Body of pancreas (tissue), 4 donors: ENCODE measurements at regions not wholly inside any gene's neighbourhood (a gene's known extent, or its start where the extent isn't known, plus 50 kb on each side); places are given as distances from the start of the nearest gene placed in this dataset.

Source experiments
- ATAC-seq: fragments of 150-250 bp; one replicate; pipeline ENCODE4 v1.9.1; 2016
- DNase-seq, 4 donors: peaks; one replicate each; pipeline ENCODE4 v3.0.0-alpha.2; 2019
- H3K27ac ChIP-seq, 4 donors: fragments of 200-600 bp; sonication (generic); 1 replicate in 3 of 4; 2 replicates in 1 of 4; pipeline versions ENCODE4 v1.5.1 to v1.6.1; 2016 to 2019; ENCODE audit warnings: mild to moderate bottlenecking in 1 of 4, mixed read lengths in 1 of 4, moderate library complexity in 1 of 4
- H3K27me3 ChIP-seq, 2 donors: fragments of 200-600 bp; sonication (generic); one replicate each; pipeline ENCODE4 v1.6.0; 2016; ENCODE audit warnings: mild to moderate bottlenecking in 1 of 2
- H3K36me3 ChIP-seq, 2 donors: fragments of 200-600 bp; sonication (generic); replicated peaks in 1 of 2; 2 replicates each; pipeline ENCODE4 v1.5.1; 2016; ENCODE audit warnings: low read depth in 2 of 2; ENCODE audit not compliant: insufficient read depth in 1 of 2
- H3K4me1 ChIP-seq: fragments of 200-600 bp; sonication (generic); one replicate; pipeline ENCODE4 v1.6.0; 2016
- H3K4me3 ChIP-seq, 2 donors: fragments of 200-600 bp; sonication (generic); 1 replicate in 1 of 2; 2 replicates in 1 of 2; pipeline ENCODE4 v1.5.1; 2016 to 2019
- H3K9me3 ChIP-seq, 3 donors: fragments of 200-600 bp; sonication (generic); 1 replicate in 2 of 3; 2 replicates in 1 of 3; pipeline ENCODE4 v1.5.1; 2016
- POLR2A ChIP-seq, 3 donors: fragments of 450-650 bp; IDR thresholded peaks; one replicate each; pipeline ENCODE4 v1.6.1; 2016; ENCODE audit warnings: antibody characterized with exemption in 3 of 3, mild to moderate bottlenecking in 2 of 3
- WGBS, 2 donors: methylation state at CpG; one replicate each; pipeline ENCODE4 v1.1.5; 2017; 5-methylcytosine and 5-hydroxymethylcytosine counted together
- intact Hi-C: fragments of 100-400 bp; cut with DNase I; formaldehyde crosslinking; loops from one replicate; pipeline ENCODE4 v1.15.1; 2023
- TF ChIP-seq, protein P1 (sequence below), 7 experiments: fragments of 450-650 bp in 4 of 7; fragments of 200-600 bp in 3 of 7; sonication (generic) in 3 of 7; IDR thresholded peaks; one replicate each; pipeline ENCODE4 v1.5.1; 2016 to 2019; ENCODE audit warnings: antibody characterized with exemption in 7 of 7

DNA sequence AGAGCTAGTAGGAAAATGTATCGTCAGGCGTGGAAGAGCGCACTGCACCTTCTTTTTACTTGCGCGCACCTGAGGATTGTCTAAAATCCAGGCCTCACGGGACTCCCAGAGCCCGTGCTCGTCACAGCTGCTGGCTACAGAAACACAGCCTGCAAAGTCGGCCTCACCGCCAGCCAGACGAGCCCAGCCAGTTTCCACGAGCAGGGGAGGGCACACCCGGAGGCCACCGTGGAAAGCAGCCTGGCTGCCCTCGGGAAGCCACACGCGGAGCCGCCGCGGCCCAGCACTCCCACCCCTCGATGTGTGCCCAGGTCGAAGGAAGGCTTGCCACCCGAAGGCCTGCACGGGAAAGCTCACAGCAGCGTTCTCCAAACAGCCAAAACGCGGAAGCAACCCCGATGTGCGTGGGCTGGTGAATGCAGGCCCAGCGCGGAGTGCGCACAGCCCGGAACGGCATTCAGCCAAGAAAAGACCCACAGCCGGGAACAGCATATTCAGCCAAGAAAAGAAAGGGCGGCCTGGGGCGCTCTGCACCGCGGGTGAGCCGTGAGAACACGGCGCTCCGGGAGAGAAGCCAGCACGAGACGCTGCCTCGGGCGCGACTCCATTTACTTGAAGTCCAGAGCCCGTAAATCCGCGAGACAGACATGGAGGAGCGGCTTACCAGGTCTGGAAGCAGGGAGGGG, 53.9 kb upstream of the SALL3 start:
- DNase-seq = no peak
- Histone ChIP-seq H3K9me3 (no peaks in the 10 kb centered on the region), H3K4me1 (no peaks in the 10 kb centered on the region), H3K4me3 (no peak overlapping the region), H3K36me3 (no peaks in the 10 kb centered on the region), H3K27me3 (no peaks in the 10 kb centered on the region), H3K27ac (no peak overlapping the region)
- no peak for ATAC-seq
- TF ChIP-seq POLR2A (IDR thresholded peaks at IDR 0.05) = no peak
- TF ChIP-seq, protein P1, sequence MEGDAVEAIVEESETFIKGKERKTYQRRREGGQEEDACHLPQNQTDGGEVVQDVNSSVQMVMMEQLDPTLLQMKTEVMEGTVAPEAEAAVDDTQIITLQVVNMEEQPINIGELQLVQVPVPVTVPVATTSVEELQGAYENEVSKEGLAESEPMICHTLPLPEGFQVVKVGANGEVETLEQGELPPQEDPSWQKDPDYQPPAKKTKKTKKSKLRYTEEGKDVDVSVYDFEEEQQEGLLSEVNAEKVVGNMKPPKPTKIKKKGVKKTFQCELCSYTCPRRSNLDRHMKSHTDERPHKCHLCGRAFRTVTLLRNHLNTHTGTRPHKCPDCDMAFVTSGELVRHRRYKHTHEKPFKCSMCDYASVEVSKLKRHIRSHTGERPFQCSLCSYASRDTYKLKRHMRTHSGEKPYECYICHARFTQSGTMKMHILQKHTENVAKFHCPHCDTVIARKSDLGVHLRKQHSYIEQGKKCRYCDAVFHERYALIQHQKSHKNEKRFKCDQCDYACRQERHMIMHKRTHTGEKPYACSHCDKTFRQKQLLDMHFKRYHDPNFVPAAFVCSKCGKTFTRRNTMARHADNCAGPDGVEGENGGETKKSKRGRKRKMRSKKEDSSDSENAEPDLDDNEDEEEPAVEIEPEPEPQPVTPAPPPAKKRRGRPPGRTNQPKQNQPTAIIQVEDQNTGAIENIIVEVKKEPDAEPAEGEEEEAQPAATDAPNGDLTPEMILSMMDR (IDR thresholded peaks at IDR 0.05) = no peak
- WGBS, 2 donors = 90 to 92% methylated on average over 34 to 40 of the region's 52 CpGs
- intact Hi-C loops = no loop called here

DNA sequence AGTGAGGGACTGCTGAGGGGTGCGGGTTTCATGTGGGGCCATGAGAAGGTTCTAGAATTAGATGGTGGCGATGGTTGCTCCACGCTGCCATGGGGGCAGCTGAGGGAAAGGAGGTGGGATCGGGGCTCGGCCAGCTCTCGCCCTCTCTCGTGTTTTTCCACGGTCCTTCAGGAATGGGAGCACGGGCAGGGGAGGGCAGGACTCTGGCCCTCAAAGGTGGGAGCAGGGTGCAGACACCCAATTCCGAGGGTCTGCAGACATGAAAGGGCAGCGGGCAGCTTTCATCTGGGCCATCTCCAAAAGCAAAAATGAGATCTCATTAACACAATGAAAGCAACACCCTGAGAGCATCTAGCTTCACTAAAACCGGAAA, 53.4 kb upstream of the SALL3 start:
- DNase-seq = no peak
- no peak for TF ChIP-seq POLR2A (IDR thresholded peaks at IDR 0.05)
- TF ChIP-seq, protein P1 (IDR thresholded peaks at IDR 0.05) = no peak
- Histone ChIP-seq H3K27ac (no peak overlapping the region), H3K4me3 (no peak overlapping the region), H3K36me3 (no peaks in the 10 kb centered on the region), H3K9me3 (no peaks in the 10 kb centered on the region), H3K27me3 (no peaks in the 10 kb centered on the region), H3K4me1 (no peaks in the 10 kb centered on the region)
- ATAC-seq = no peak
- intact Hi-C loops = no loop called here
- 79 to 84% methylated on average over 12 of the region's 12 CpGs for WGBS, 2 donors

DNA sequence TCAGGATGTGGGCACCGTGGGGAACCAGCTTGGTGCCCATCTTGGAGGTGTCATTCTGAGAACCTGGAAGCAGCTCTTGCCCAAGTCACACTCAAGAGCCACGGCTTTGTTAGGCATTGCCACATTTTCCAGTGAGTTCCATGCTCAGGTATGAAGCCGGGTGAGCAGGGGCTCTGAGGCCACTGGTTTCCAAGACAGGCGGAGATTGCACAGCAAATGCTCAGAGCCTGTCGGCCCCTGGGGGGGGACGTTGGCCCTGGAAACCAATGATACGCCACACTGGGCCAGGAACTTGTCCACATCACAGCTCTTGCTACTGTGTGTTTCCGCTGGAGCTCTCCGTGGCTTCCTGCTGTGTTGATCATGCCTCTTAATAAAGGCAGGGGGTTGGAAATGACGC, 52.5 kb upstream of the SALL3 start:
- no peaks in the 10 kb centered on the region for H3K36me3 ChIP-seq
- no peaks in the 10 kb centered on the region for H3K9me3 ChIP-seq
- H3K4me3 ChIP-seq = no peak overlapping the region
- H3K27me3 ChIP-seq = no peaks in the 10 kb centered on the region
- ATAC-seq (no peak), DNase-seq (no peak)
- H3K4me1 ChIP-seq = no peaks in the 10 kb centered on the region
- TF ChIP-seq, protein P1 (IDR thresholded peaks at IDR 0.05) = no peak
- TF ChIP-seq POLR2A (IDR thresholded peaks at IDR 0.05) = no peak
- H3K27ac ChIP-seq = no peak overlapping the region
- intact Hi-C loops = no loop called here
- 49 to 79% methylated on average over 4 to 10 of the region's 10 CpGs for WGBS, 2 donors

DNA sequence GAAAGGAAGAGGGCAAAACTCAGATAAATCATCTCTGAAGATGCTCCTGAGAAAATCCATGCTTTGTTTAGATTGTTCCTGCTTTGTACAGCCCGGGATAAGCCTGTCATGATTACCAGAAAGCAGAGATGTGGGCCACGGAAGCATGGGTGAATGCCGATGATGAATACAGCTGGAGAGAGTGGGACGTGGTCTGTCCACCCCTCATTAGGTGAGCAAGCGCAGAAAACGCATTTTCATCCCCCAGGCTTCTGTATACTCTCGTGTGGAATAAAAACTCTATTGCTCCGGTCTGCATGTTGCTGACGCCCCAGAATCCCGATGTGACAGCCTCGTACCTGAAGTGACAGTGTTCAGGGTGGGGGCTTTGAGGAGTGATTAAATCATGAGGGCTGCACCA, 52.0 kb upstream of the SALL3 start:
- H3K27ac ChIP-seq = no peak overlapping the region
- WGBS, 2 donors = 78 to 81% methylated on average over 10 to 11 of the region's 11 CpGs
- H3K36me3 ChIP-seq = no peaks in the 10 kb centered on the region
- DNase-seq = no peak
- H3K4me1 ChIP-seq = no peaks in the 10 kb centered on the region
- no peaks in the 10 kb centered on the region for H3K9me3 ChIP-seq
- ATAC-seq = no peak
- intact Hi-C loops = no loop called here
- no peaks in the 10 kb centered on the region for H3K27me3 ChIP-seq
- TF ChIP-seq POLR2A (IDR thresholded peaks at IDR 0.05) = no peak
- TF ChIP-seq, protein P1 (IDR thresholded peaks at IDR 0.05) = no peak
- H3K4me3 ChIP-seq = no peak overlapping the region

- Histone ChIP-seq H3K27me3 (no peaks in the 10 kb centered on the region), H3K4me1 (no peaks in the 10 kb centered on the region), H3K36me3 (no peaks in the 10 kb centered on the region), H3K4me3 (no peak overlapping the region), H3K9me3 (no peaks in the 10 kb centered on the region), H3K27ac (no peak overlapping the region)
- intact Hi-C loops = no loop called here
- ATAC-seq (no peak), DNase-seq (no peak)
- TF ChIP-seq POLR2A (IDR thresholded peaks at IDR 0.05) = no peak
- TF ChIP-seq, protein P1 (IDR thresholded peaks at IDR 0.05) = no peak
- WGBS, 2 donors = 74 to 80% methylated on average over 16 of the region's 16 CpGs
Observed at GRCh38 chr18:78928076-78928475, 51.5 kb upstream of the SALL3 start.
